ENCODE measurements at regions not wholly inside any gene's neighbourhood (a gene's known extent, or its start where the extent isn't known, plus 50 kb on each side); places are given as distances from the start of the nearest gene placed in this dataset.

DNA sequence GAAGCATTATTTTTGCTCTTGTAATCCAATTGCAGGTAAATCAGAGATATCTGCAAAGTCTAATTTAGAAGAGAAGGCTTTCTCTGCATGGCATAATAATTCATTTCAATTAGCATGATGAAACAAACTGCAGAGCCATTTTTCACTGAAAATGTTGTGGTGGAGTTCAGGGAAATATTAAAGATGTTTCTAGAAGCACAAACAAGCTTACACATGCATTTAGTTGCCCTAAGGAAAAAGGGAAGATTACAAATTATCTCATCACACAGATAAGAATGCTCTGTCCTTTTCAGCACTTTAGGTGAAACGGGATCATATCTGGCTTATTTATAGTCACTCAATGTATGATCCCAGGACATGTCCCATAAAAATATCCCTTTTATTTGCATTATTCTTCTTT is 252.1 kb upstream of the TANK start:
- TF ChIP-seq EZH2 (IDR thresholded peaks at IDR 0.05; ENCODE audit: borderline replicate concordance, low read length): no peak
- TF ChIP-seq, protein P1, sequence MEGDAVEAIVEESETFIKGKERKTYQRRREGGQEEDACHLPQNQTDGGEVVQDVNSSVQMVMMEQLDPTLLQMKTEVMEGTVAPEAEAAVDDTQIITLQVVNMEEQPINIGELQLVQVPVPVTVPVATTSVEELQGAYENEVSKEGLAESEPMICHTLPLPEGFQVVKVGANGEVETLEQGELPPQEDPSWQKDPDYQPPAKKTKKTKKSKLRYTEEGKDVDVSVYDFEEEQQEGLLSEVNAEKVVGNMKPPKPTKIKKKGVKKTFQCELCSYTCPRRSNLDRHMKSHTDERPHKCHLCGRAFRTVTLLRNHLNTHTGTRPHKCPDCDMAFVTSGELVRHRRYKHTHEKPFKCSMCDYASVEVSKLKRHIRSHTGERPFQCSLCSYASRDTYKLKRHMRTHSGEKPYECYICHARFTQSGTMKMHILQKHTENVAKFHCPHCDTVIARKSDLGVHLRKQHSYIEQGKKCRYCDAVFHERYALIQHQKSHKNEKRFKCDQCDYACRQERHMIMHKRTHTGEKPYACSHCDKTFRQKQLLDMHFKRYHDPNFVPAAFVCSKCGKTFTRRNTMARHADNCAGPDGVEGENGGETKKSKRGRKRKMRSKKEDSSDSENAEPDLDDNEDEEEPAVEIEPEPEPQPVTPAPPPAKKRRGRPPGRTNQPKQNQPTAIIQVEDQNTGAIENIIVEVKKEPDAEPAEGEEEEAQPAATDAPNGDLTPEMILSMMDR (IDR thresholded peaks at IDR 0.05; ENCODE audit: low read length): no peak
